GM21515 (cell line): ENCODE measurements at regions not wholly inside any gene's neighbourhood (a gene's known extent, or its start where the extent isn't known, plus 50 kb on each side); places are given as distances from the start of the nearest gene placed in this dataset.

Experiments used
- ATAC-seq: cut with Tn5 transposase; IDR thresholded peaks from one replicate; pipeline ENCODE4 v1.9.1; 2021; ENCODE audit not compliant: unreplicated experiment

GRCh38 chr16:52056259-52056658, 490.7 kb downstream of the TOX3 start:
- ATAC-seq: no peak

GRCh38 chr16:52055381-52055780, 491.6 kb downstream of the TOX3 start:
- no peak for ATAC-seq

GRCh38 chr16:52054326-52054725, 492.6 kb downstream of the TOX3 start:
- ATAC-seq: no peak

GRCh38 chr16:52052818-52053217, 494.1 kb downstream of the TOX3 start:
- ATAC-seq: no peak

- ATAC-seq: no peak
Measured at GRCh38 chr16:52051414-52052172, 495.4 kb downstream of the TOX3 start.

- ATAC-seq: no peak
Measured at GRCh38 chr16:52050418-52050817, 496.5 kb downstream of the TOX3 start.

- no peak for ATAC-seq
Measured at GRCh38 chr16:52035436-52035835, 511.5 kb downstream of the TOX3 start.

- ATAC-seq: no peak
Measured at GRCh38 chr16:52034830-52035229, 512.1 kb downstream of the TOX3 start.

GRCh38 chr16:52033992-52034391, 513.0 kb downstream of the TOX3 start:
- ATAC-seq: no peak

GRCh38 chr16:52022980-52023379, 524.0 kb downstream of the TOX3 start:
- ATAC-seq: no peak

- ATAC-seq: no peak
Measured at GRCh38 chr16:52022177-52022576, 524.8 kb downstream of the TOX3 start.

- no peak for ATAC-seq
Measured at GRCh38 chr16:52016387-52016786, 530.6 kb downstream of the TOX3 start.

GRCh38 chr16:52005551-52005950, 541.4 kb downstream of the TOX3 start:
- ATAC-seq: no peak

- ATAC-seq: no peak
Measured at GRCh38 chr16:52004343-52004742, 542.6 kb downstream of the TOX3 start.

- no peak for ATAC-seq
Measured at GRCh38 chr16:52002026-52002425, 544.9 kb downstream of the TOX3 start.

GRCh38 chr16:51996516-51996915, 550.4 kb downstream of the TOX3 start:
- no peak for ATAC-seq

GRCh38 chr16:51994597-51994996, 552.3 kb downstream of the TOX3 start:
- no peak for ATAC-seq

- no peak for ATAC-seq
Measured at GRCh38 chr16:51989637-51990230, 557.2 kb downstream of the TOX3 start.

GRCh38 chr16:51988977-51989376, 558.0 kb downstream of the TOX3 start:
- ATAC-seq: no peak

- no peak for ATAC-seq
Measured at GRCh38 chr16:51987519-51987918, 559.4 kb downstream of the TOX3 start.

GRCh38 chr16:51986717-51987116, 560.2 kb downstream of the TOX3 start:
- no peak for ATAC-seq

- ATAC-seq: no peak
Measured at GRCh38 chr16:51986301-51986700, 560.6 kb downstream of the TOX3 start.

- no peak for ATAC-seq
Measured at GRCh38 chr16:51985126-51985525, 561.8 kb downstream of the TOX3 start.
